HCT116 (cell line): ENCODE measurements at regions not wholly inside any gene's neighbourhood (a gene's known extent, or its start where the extent isn't known, plus 50 kb on each side); places are given as distances from the start of the nearest gene placed in this dataset.

Experiments
- ATAC-seq: fragments of 200-7000 bp; cut with Tn5 transposase; 2 replicates; pipeline ENCODE4 v1.9.1; 2020; ENCODE audit warnings: mild to moderate bottlenecking, moderate library complexity
- BruUV-seq: library from RNA; stranded (reverse); fragments of 400-500 nt; replicated peaks from 2 replicates; lab custom pipeline; 2021; lab: Mats Ljungman, UMichigan
- CTCF ChIA-PET: fragments of 300-600 bp; sonication (Branson Sonifier 250); formaldehyde crosslinking; loops from one replicate; lab custom pipeline; 2021; ENCODE audit warnings: antibody characterized with exemption; lab: Charles Lee
- POLR2A ChIA-PET: fragments of 300-600, 350-600 bp; sonication (Branson Sonifier 250); formaldehyde crosslinking; loops from one replicate; lab custom pipeline; 2021; ENCODE audit warnings: antibody characterized with exemption; lab: Charles Lee
- RAD21 ChIA-PET, 2 experiments: fragments of 300-600 bp; sonication (Branson Sonifier 250); formaldehyde crosslinking; loops; one replicate each; lab custom pipeline; 2023; ENCODE audit warnings: low total read pairs in 2 of 2; ENCODE audit not compliant: uncharacterized antibody in 2 of 2, unreplicated experiment in 2 of 2, low non-redundant PET in 1 of 2; lab: Charles Lee
- DNase-seq: peaks from one replicate; pipeline ENCODE4 v3.0.0-alpha.2; 2010; ENCODE audit warnings: low read depth, low spot score
- H2AFZ ChIP-seq: fragments of 200-600 bp; shearing (Covaris generic), sonication (generic); 2 replicates; pipeline ENCODE4 v1.6.1; 2017; ENCODE audit warnings: low read depth, mixed run types, mixed read lengths, antibody characterized with exemption, low read length; ENCODE audit not compliant: poor library complexity, severe bottlenecking
- H3K27ac ChIP-seq: 2 replicates; pipeline ENCODE4 v1.5.1; 2012; ENCODE audit warnings: low read depth, low read length
- H3K27me3 ChIP-seq: fragments of 200-600 bp; sonication (generic); 2 replicates; pipeline ENCODE4 v1.6.1; 2016; ENCODE audit warnings: mixed run types, low read length, mixed read lengths; ENCODE audit not compliant: insufficient read depth
- H3K36me3 ChIP-seq, 2 experiments: fragments of 200-500 bp in 1 of 2; fragments of 200-600 bp in 1 of 2; sonication (Bioruptor generic) in 1 of 2; sonication (generic) in 1 of 2; 2 replicates each; pipeline versions ENCODE4 v1.5.1 to v1.6.1; 2014 to 2016; ENCODE audit warnings: low read length in 2 of 2, inconsistent platforms in 1 of 2, mixed read lengths in 1 of 2, mixed run types in 1 of 2; ENCODE audit not compliant: insufficient read depth in 2 of 2, control insufficient read depth in 1 of 2
- H3K4me1 ChIP-seq, 2 experiments: fragments of 200-600 bp in 1 of 2; sonication (generic) in 1 of 2; 2 replicates each; pipeline versions ENCODE4 v1.5.1 to v1.6.1; 2012 to 2017; ENCODE audit warnings: low read length in 2 of 2, inconsistent platforms in 1 of 2, mild to moderate bottlenecking in 1 of 2, mixed read lengths in 1 of 2, mixed run types in 1 of 2, moderate library complexity in 1 of 2; ENCODE audit not compliant: insufficient read depth in 2 of 2, control insufficient read depth in 1 of 2
- H3K4me2 ChIP-seq: fragments of 200-600 bp; sonication (generic); 2 replicates; pipeline ENCODE4 v1.6.1; 2017; ENCODE audit warnings: mixed run types, low read length, mixed read lengths
- H3K4me3 ChIP-seq, 2 experiments: fragments of 200-600 bp in 1 of 2; sonication (generic) in 1 of 2; replicated peaks in 1 of 2; 2 replicates each; pipeline ENCODE4 v1.5.1; 2011 to 2016; ENCODE audit warnings: low read length in 2 of 2, control low read depth in 1 of 2, low read depth in 1 of 2, mild to moderate bottlenecking in 1 of 2, mixed read lengths in 1 of 2, mixed run types in 1 of 2
- H3K79me2 ChIP-seq: fragments of 200-600 bp; sonication (generic); 2 replicates; pipeline ENCODE4 v1.6.1; 2017; ENCODE audit warnings: mild to moderate bottlenecking, mixed run types, low read length, moderate library complexity, mixed read lengths; ENCODE audit not compliant: insufficient read depth
- H3K9ac ChIP-seq: fragments of 200-600 bp; sonication (generic); 2 replicates; pipeline ENCODE4 v1.6.1; 2016; ENCODE audit warnings: low read length, mixed read lengths
- H3K9me2 ChIP-seq: fragments of 200-600 bp; sonication (generic), shearing (Covaris generic); 2 replicates; pipeline ENCODE4 v1.6.1; 2017; ENCODE audit warnings: mixed run types, mild to moderate bottlenecking, moderate library complexity; ENCODE audit not compliant: insufficient read depth
- H3K9me3 ChIP-seq, 2 experiments: fragments of 200-500 bp in 1 of 2; fragments of 200-600 bp in 1 of 2; sonication (Bioruptor generic) in 1 of 2; sonication (generic) in 1 of 2; 2 replicates each; pipeline ENCODE4 v1.6.1; 2014 to 2017; ENCODE audit warnings: low read length in 2 of 2, mixed read lengths in 2 of 2, inconsistent platforms in 1 of 2, low read depth in 1 of 2, mild to moderate bottlenecking in 1 of 2, mixed run types in 1 of 2, moderate library complexity in 1 of 2; ENCODE audit not compliant: control insufficient read depth in 1 of 2, insufficient read depth in 1 of 2
- H4K20me1 ChIP-seq: fragments of 200-600 bp; sonication (generic), shearing (Covaris generic); 2 replicates; pipeline ENCODE4 v1.6.1; 2017; ENCODE audit warnings: mixed run types, mild to moderate bottlenecking, moderate library complexity; ENCODE audit not compliant: insufficient read depth
- CEBPB ChIP-seq: IDR thresholded peaks from 2 replicates; pipeline ENCODE4 v1.6.1; 2012; ENCODE audit warnings: low read depth
- CTCF ChIP-seq, 3 experiments: fragments of 200-600 bp in 1 of 3; sonication (generic) in 1 of 3; IDR thresholded peaks in 2 of 3; conservative IDR thresholded peaks in 1 of 3; 2 replicates each; pipeline ENCODE4 v1.5.1; 2012 to 2017; ENCODE audit warnings: low read depth in 2 of 3, low read length in 2 of 3, antibody characterized with exemption in 1 of 3, borderline replicate concordance in 1 of 3, control low read depth in 1 of 3, mild to moderate bottlenecking in 1 of 3, mixed read lengths in 1 of 3, mixed run types in 1 of 3, moderate library complexity in 1 of 3; ENCODE audit not compliant: insufficient read depth in 1 of 3
- ELF1 ChIP-seq: IDR thresholded peaks from 2 replicates; pipeline ENCODE4 v1.6.1; 2012; ENCODE audit warnings: low read depth, borderline replicate concordance
- EZH2 ChIP-seq: fragments of 200-600 bp; sonication (generic); IDR thresholded peaks from 2 replicates; pipeline ENCODE4 v1.6.1; 2017; ENCODE audit warnings: antibody characterized with exemption, mixed run types
- EZH2phosphoT487 ChIP-seq: fragments of 200-600 bp; IDR thresholded peaks from 2 replicates; pipeline ENCODE4 v1.6.1; 2018; ENCODE audit warnings: antibody characterized with exemption, borderline replicate concordance
- POLR2A ChIP-seq: IDR thresholded peaks from 2 replicates; pipeline ENCODE4 v1.7.0; 2011; ENCODE audit warnings: borderline replicate concordance; ENCODE audit not compliant: insufficient read depth, insufficient read length; ENCODE audit errors: extremely low read depth
- RAD21 ChIP-seq: IDR thresholded peaks from 2 replicates; pipeline ENCODE4 v1.6.1; 2012; ENCODE audit warnings: low read depth, mild to moderate bottlenecking
- REST ChIP-seq: IDR thresholded peaks from 2 replicates; pipeline ENCODE4 v1.6.1; 2012; ENCODE audit warnings: low read depth
- SIN3A ChIP-seq: IDR thresholded peaks from 2 replicates; pipeline ENCODE4 v1.6.1; 2012; ENCODE audit warnings: low read depth
- SRF ChIP-seq: IDR thresholded peaks from 2 replicates; pipeline ENCODE4 v1.6.1; 2012; ENCODE audit warnings: low read depth
- TCF7L2 ChIP-seq: IDR thresholded peaks from 2 replicates; pipeline ENCODE4 v1.7.0; 2011; ENCODE audit warnings: borderline replicate concordance, inconsistent platforms; ENCODE audit not compliant: insufficient read depth, insufficient read length; ENCODE audit errors: extremely low read depth
- ZBTB33 ChIP-seq: IDR thresholded peaks from 2 replicates; pipeline ENCODE4 v1.6.1; 2011; ENCODE audit warnings: mild to moderate bottlenecking, low read length, moderate library complexity; ENCODE audit not compliant: insufficient replicate concordance; ENCODE audit errors: extremely low read depth
- ZFX ChIP-seq: fragments of 450-650 bp; IDR thresholded peaks from 2 replicates; pipeline ENCODE4 v1.6.1; 2017
- ZNF274 ChIP-seq: fragments of 200-500 bp; sonication (Bioruptor generic); IDR thresholded peaks from 2 replicates; pipeline ENCODE4 v1.6.1; 2014; ENCODE audit warnings: mild to moderate bottlenecking, low read depth, low read length, inconsistent platforms
- intact Hi-C: fragments of 100-400 bp; cut with micrococcal nuclease; formaldehyde crosslinking; loops from 2 replicates; pipeline ENCODE4 v1.10.0; 2022

- ChIA-PET POLR2A (no interaction called here), CTCF (no interaction called here), RAD21 (no interaction called here)
- no peak for ATAC-seq
- H3K9me3 ChIP-seq = no peaks in the 10 kb centered on the region
- BruUV-seq = no TSS peak
- intact Hi-C loops = no loop called here
- no peak overlapping the region for H3K9ac ChIP-seq
- no peak overlapping the region for H2AFZ ChIP-seq
- no peak overlapping the region for H3K4me2 ChIP-seq
- H3K4me3 ChIP-seq = no peak overlapping the region
- peaks cover 0 to 2% of the 10 kb centered on the region in 2 experiments; a peak in 1 of 4 replicates for H3K4me1 ChIP-seq
- H3K27ac ChIP-seq = no peak overlapping the region
- TF ChIP-seq CTCF (IDR thresholded peaks at IDR 0.05 in 2 of 3, conservative IDR thresholded peaks at IDR 0.05 in 1 of 3; ENCODE audit: borderline replicate concordance in 1 of 3, insufficient read depth in 1 of 3, low read depth in 2 of 3, low read length in 2 of 3) (no peak), SRF (no peak), ZBTB33 (no peak), SIN3A (no peak), RAD21 (no peak), TCF7L2 (no peak), ELF1 (no peak), EZH2phosphoT487 (no peak), CEBPB (no peak), POLR2A (no peak), EZH2 (no peak), REST (no peak), ZNF274 (no peak), ZFX (no peak)
- no peaks in the 10 kb centered on the region for H3K27me3 ChIP-seq
- H3K9me2 ChIP-seq = no peaks in the 10 kb centered on the region
- no peak for DNase-seq
- H3K79me2 ChIP-seq = no peaks in the 10 kb centered on the region
- H3K36me3 ChIP-seq = no peaks in the 10 kb centered on the region
- no peaks in the 10 kb centered on the region for H4K20me1 ChIP-seq
These were observed 92.3 kb upstream of the TRIO start for GRCh38 chr5:14050821-14051220.
